Suprapubic skin (tissue), 4 donors: ENCODE measurements at regions not wholly inside any gene's neighbourhood (a gene's known extent, or its start where the extent isn't known, plus 50 kb on each side); places are given as distances from the start of the nearest gene placed in this dataset.

Source experiments
- CTCF ChIP-seq, 2 donors: fragments of 200-600 bp in 1 of 2; fragments of 450-650 bp in 1 of 2; sonication (generic) in 1 of 2; IDR thresholded peaks; one replicate each; pipeline ENCODE4 v1.5.1; 2016 to 2019; ENCODE audit warnings: antibody characterized with exemption in 2 of 2, mild to moderate bottlenecking in 1 of 2, moderate library complexity in 1 of 2
- EP300 ChIP-seq: sonication (generic); formaldehyde crosslinking; IDR thresholded peaks from one replicate; pipeline ENCODE4 v1.6.1; 2017; ENCODE audit warnings: antibody characterized with exemption
- POLR2A ChIP-seq, 2 donors: fragments of 450-650 bp; IDR thresholded peaks; one replicate each; pipeline ENCODE4 v1.6.1; 2017; ENCODE audit warnings: antibody characterized with exemption in 2 of 2, mild to moderate bottlenecking in 2 of 2, moderate library complexity in 2 of 2
- POLR2AphosphoS5 ChIP-seq, 3 donors: sonication (generic); formaldehyde crosslinking; IDR thresholded peaks; one replicate each; pipeline ENCODE4 v1.6.1; 2017; ENCODE audit warnings: antibody characterized with exemption in 3 of 3

DNA sequence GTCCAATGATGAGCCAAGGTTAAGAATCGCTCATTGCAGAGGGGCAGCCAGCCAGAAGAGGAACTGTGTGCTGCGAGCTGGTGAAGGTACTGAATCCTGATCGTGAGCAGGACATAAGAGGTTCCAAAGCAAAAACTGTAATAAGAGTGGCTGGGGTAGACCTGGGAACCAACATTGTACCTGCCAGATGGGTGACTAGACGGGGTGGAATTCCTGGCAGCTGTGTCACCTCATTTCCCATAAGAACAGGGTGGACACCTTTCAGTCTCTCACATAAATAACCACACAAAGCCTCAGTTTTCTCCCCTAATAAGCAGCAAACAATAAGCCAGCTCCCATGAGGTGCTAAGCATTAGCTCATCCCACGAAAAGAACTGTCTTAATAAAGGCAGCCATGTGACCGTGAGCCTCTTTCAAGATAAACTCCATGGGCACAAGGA, 290.3 kb downstream of the SOX9 start:
- TF ChIP-seq CTCF (IDR thresholded peaks at IDR 0.05) (no peak), POLR2A (IDR thresholded peaks at IDR 0.05) (no peak), EP300 (no peak), POLR2AphosphoS5 (IDR thresholded peaks at IDR 0.05) (no peak)
